Cerebellar cortex (tissue), 1 donor: ENCODE measurements at regions not wholly inside any gene's neighbourhood (a gene's known extent, or its start where the extent isn't known, plus 50 kb on each side); places are given as distances from the start of the nearest gene placed in this dataset.

Source experiments
- DNase-seq: peaks from one replicate; pipeline ENCODE4 v3.0.0-alpha.2; 2015; ENCODE audit warnings: low spot score

DNA sequence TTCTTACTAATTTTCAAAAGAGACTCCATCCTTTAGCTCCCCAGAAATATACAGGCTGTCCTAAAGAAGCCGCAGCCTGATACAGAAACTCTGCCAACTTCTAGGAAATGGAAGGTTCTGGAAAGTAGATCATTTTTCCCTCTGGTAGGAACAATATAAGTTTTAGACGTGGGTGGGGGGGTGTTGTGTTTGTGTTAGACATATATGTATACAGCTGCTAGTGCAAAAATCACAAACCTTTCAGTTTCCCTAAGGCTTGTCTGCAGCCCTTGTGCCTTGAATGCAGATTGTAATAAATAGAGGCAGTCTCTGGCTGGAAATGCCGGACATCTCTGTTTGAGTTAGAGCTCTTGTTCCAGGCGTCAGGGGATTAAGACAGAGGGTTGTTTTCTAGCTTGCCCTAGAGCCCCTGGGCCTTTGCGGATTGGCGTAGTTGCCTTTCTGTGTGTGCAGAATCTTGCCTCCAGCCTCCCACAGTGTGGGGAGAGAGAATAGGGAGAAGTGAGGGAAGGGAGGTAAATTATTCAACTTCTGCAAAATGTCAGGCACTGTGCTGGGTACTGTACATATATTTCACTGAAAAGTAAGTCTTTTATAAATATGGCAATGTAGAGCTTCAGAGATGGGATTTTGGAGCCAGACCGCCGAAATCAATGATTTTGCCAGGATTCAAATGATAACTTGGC lies 269.7 kb downstream of the PRL start:
- no peak for DNase-seq

DNA sequence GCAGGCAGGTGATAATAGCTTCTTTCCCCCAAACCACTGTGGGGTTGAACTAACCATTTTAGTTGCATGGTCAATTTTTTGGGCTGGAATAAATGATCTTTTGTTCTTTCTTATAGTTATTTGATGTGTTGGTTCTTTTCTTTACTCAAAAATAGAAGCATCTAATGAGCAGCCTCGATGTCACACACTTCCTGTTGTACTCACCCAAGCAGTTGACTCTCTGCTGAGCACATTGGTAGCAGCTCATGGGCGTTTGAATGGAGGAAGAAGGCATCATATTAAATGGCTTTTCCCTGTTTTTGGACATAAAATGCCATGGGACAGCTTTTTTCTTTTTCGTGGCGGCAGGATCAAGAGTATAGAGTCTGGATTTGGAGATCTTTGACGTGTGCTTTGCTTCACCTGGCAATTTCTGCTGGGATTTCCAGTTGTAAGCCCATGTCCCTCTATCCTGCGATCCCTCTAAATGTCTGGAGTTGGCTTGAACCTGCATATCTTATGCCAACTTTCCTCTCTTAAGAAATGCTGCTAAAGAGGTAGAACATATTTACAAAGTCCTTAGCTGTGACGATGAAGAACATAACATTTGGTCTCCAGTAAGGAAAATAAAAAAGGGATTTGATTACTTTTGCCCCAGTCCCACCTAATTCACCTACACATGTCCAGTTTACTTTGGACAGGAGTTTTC lies 268.3 kb downstream of the PRL start:
- no peak for DNase-seq

DNA sequence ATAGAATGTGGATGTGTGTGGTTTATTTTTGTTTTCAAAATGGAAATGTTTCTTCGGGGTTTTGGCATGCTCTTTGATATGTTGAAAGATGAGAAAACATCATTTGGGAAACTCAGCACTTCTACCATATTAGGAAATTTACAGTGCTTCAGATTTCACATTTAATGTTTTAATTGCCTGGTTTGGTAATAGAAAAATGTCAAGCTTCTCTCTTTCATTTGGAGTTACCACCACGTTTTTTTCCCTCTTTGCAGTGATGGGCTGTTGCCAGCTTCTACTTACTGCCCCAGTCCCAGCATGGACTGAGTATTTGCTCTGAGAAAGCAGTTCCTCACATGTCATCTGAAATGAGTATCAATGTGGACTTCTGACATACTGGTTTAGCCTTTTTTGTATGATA lies 267.7 kb downstream of the PRL start:
- DNase-seq = no peak

DNA sequence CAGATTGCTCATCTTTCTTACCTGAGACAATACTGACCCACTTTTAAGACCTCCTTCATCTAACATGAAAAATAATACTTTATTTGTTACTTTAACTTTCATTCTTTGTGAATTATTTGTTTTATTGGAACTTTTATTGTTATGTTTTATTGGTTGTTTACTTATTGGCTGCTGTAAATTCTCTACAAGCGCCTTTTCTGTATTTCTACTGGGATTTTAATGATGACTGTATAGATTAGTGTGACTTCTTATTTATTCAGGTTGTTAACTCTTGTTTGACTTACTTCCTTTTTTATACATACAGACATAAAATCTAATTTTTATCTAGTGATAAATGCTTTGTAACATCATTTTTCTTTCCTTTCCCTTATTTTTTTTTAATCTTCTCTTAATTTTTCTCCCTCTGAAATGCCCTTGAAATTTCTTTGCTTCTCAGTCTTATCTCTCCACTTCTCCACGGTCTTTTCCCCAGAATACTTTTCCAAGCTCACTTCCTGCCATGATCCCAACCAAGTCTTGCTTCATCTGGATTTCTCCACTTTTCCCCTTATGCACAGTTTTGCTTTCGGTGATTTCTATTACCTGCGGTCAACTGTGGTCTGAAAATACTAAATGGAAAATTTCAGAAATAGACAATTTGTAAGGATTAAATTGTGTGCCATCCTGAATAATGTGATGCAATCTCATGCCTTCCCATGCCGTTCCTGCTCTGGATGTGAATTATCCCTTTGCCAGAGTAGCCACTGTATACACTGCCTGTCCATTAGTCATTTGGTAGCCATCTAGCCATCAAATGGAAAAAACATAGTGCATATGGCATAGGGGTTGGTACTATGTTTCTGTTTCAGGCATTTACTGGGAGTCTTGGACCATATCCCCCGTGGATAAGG lies 265.9 kb downstream of the PRL start:
- DNase-seq = no peak

DNA sequence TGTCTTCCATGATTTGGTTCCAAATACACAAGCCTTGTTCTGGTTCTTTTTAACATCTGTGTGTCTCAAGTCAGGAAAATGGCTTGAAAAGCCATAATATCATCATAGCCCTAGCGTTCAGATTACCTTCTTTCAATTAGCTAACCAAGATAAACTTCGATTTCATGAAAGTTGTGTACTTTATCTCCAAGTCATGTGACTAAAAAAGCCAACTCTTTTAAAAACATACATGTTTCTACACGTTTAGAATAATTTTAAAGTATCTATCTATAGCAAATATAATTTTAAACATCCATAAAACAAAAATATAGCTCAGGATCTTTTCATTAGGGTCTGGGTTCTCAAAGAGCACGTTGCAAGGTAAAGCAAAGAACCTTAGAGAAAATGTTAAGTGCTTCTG lies 261.1 kb downstream of the PRL start:
- no peak for DNase-seq

DNA sequence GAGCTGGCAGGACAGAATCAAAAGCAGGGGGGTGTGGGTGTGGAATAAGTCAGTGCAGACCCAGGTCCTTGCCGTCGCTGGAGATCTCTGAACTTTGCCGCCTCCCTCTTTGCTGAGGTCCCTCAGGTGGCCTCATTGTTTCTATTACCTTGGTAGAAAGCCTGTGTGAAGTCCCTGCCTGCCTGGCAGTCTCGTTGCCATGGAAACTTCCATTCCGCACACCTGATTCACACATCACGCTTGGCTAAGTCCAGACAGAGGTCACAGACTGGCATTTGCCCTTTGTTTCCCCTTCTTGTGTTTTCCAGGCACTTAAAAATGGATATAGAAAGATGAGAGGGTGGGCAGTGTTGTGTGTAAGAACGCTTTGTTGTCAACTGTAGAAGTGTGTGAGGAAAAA lies 260.6 kb downstream of the PRL start:
- DNase-seq = no peak

DNA sequence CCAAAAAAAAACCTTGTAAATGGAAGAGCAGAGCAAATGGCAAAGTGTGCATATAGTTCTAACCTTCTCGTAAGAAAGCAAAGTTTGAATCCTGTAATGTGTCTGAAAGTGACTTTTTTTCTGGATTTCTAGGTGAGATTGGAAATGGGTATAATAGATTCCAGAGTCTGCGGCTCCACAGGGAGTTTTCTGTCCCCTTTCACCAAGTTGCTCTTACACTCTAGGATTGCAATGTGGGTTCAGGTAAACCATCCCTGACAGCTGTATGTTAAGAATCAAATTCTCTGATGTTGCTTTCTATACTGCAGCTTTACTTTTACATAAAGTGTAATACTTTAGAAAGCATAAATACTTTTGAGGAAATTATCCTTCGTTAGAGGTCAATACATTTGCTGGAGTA lies 260.1 kb downstream of the PRL start:
- DNase-seq = no peak

DNA sequence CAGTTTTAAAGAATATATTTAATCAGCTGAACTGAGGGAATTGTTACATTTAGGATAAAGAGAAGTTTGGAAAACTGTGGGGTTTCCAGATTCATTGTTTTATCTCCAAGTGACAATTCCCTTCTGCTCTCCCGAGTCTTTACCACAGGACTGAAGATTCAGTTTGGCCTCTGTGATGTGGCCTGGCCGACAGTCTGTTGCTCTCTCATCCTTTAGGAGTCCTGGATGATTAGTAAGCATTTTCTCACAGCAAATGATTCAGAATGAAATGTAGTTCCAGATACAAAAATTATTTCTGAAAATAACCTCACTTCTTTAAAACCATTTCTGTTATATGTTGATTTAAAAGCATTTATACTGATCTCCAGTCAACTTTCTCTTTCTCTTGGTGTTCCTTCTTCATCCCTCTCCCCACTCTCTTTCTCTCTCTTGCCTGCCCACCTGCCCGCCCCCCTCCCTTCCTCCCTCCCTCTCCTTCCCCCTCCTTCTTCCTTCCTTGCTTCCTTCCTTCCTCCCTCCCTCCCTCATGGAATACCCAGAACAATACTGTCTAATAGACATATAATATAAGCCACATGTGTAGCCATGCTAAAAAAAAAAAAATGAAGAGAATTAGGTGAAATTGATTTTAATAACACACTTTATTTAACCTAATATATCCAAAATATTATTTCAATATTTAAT lies 254.9 kb downstream of the PRL start:
- DNase-seq = no peak

DNA sequence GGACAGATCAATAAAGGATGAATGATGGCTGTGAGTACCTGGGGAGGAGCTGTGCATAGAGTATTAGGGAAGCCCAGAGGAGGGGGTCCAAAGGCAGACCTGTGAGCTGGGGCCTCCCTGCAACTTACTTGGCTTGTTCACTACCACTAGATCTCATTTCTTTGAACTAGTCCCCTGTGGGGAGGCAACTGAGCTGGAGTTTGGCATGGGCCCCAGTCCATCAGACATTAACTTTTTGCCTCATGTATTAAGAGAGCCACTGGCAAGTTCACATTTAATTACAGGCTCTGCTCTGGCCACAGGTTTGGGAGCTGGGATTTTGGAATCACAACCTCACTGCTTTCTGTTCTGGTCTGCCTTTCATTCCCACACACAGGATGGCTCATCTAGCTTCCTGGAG lies 254.1 kb downstream of the PRL start:
- no peak for DNase-seq

DNA sequence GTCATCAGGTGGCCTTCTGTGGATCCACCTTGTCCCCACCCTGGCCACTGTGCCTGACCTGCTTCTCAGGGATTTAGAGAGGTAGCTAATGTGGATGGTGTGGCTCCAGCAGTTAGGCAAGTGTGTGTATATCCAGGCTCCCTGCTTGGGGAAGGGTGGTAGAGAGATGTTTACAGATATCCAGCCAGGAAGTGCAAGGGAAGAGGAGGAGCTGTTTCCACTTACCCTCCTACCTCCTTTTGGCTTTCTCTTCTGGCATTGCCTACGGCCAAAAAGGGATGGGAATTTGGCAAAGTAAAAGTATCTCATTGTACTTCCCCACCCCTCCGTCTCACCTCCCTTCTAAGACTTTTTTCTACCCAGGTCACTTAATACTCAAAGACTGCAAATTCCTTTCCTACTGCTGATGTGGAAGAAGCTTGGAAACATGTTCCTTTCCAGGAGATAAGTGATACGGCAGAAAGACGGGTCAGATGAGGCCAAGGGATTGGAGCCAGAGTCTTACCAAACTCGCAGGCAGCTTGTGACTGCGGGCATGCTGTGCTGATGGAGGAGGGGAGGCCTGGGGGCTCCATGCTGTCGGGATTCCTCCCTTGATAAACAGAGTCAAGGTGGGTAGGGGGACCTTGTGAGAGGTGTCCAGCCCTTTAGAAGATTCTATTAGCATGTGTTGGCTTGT lies 253.4 kb downstream of the PRL start:
- DNase-seq = no peak

DNA sequence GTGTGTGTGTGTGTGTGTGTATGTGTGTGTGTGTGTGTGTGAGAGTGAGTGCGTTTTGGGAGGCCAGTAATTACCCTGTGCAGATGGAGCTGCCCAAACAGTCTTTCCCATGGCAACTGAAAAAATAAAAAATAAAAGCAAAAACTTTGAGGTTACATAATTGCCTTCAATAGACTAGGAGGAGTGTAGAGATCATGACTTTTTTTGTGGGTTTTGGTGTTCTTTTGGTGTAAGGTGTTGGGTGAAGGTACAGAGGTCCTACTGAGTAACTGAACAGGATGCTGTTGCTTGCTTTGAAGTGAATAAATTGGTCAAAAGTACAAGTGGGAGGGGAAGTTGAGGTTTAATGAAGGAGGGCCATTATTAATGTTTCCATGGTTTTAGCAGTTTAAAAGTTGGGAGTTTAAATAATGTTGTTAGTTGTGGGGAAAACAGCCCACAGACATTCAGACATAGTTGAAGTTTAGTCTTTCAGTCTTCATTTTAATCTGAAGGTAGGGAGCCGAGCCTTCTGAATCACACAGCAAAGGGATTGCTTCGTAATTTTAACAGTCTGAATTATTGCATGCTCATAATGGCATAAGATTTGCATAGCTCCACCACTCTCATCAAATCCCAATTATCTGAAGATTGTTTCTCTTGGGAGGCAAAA lies 251.4 kb downstream of the PRL start:
- DNase-seq = no peak

DNA sequence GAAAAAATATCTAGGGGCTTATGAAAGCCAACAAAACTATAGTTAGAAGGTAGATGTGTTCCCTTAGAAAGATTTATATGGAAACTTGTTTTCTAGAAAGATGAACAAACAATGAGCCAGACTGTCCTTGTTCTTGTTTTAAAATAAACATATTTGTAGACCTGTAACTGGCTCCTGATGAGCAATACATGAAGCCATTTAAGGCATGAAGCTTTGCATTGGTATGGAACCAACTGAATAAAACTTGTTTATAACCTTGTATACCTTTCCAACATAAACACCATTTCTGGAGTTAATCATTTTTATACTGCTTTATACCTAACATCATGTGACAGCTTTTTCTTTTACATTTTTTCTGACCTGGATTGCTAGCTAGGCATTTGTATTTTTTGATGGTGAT lies 247.8 kb downstream of the PRL start:
- no peak for DNase-seq

DNA sequence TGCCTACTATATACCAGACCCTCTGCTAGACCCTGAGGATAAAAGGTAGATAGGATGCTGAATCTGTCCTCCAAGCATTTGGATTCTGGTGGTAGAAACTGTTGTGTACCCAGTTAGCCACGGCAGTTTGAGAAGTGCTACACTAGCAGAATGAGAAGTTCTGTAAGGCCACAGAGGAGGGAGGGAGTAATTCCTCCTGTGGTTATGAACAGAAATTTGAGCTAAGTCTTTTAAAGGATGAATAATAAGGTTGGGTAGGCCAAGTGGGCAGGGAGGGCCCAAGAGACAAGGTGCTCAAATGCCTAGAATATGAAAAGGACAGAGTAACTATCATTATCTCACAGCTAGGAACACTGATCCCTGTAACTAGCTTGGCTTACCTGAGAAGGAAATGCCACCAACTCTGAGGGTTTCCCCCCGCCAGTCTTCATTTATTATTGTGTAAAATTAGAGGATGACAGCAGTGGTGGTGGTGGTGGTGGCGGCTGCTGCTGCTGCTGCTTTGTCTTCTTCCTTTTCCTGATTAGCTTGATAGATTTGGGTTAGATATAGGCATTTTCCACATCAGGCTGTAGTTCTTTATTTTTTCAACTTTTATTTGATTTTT lies 243.3 kb downstream of the PRL start:
- no peak for DNase-seq

DNA sequence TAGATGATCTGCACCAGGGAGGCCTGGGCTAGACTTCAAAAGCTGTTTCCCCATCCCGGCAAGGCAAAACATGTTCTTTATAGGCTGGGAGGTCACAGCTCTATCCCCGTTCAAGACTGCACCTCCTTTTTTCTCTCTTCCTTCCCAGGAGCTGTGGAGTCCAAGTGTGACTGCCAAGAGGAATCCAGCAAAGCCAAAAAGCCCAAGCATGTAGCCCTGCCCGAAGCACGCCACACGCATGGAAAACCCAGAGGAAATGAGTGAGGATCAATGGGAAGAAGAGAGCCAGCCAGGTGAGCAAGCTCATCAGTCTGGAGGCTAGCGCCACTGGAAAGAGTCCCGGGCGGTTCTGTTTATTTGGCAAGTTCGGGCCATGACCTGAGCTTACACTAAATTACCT lies 240.4 kb downstream of the PRL start:
- DNase-seq = no peak

DNA sequence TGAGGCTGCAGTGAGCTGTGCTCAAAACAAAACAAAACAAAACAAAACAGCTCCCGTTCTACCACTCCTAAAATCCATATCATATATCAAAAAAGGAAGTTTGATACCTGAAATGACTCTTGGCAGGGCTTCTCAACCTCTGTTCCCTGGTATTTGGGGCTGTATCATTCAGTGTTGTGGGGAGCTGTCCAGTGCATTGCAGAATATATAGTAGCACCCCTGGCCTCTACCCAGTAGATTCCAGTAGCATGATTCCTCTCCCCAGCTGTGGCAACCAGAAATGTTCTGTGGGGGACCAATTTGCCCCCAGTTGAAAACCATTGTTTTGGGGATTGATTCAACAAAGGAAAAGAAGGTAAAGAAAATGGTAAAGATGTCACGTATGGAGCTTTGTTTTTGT lies 238.9 kb downstream of the PRL start:
- DNase-seq = no peak

DNA sequence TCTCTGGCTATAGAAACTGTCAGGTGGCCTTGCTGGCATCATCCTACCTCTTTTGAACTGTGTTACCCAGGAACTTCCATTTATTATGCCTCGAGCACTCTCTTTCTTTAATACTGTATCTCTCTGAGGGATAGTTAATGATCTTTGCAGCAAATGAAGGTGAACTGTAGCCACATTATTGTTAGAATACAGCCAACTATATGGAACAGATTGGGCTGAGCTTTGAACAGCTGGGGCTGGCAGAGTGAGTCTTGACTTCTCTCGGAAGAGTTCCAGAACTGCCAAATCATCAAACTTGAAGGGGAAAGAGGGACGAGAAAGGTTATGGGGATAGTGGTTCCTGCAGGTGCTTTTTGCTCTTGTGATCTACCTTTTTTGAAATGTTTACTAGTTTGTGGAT lies 237.7 kb downstream of the PRL start:
- no peak for DNase-seq

DNA sequence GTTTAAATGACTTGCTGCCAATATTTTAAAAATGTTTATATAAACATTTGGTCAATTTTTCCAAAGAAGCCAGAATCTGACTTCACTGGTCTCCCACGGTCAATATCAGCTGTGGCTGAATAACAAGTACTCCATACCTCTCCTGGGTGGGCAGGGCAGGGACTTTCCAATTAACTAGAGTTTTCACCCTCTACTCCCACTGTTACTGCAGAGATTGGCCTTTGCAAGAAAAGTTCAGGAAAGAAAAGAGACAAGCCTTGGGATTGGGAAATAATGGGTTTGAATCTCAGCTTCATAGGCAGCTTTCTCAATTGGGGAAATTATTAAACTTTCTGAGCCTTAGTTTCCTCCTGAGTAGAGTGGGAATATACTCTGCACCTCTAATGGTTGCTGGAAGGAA lies 236.9 kb downstream of the PRL start:
- DNase-seq = no peak

DNA sequence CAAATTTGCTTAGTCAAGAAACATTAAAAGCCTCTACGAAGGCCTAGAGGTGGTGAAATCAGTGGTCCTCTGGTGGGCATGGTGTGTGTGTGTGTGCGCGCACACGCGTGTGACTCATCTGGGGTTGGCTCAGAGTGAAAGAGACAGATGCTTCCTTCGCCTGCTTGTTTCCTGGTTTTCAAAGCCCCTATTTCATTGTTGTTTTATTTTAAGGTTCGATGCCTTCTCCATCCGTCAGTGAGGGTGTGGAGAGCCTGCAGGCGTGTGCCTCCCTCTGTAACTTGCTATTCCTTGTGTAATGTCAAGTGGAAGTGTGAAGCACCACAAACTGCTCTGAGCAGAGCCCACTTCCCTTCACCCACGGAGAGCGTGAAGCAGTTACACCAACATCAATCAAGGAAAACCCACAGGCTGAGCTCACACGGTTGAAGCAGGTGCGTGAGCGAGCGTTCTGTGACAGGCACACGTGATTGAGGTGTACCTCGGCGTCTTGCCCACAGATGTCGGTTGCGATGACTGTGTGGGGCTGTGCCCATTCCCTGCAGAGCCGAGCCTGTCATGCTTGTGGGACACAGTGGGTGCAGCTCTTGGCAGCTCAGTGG lies 233.9 kb downstream of the PRL start:
- DNase-seq = no peak

DNA sequence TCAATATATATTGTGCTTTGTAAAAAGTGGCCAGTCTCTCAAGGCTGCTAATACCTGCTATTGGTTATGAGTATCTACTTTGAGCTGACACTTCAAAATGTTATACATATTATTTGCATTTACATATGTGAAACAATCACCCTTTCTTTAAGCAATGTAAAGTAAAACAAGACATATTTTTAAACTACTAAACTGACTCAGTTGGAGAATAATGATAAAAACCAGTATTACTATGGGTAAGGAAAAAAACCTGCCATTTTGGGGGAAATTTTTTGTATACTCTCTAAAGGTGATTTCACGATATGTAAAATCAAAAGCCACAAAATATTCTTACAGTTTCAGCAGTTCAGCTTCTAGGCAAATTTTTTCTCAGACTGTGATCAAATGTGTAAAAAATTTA lies 232.3 kb downstream of the PRL start:
- no peak for DNase-seq

DNA sequence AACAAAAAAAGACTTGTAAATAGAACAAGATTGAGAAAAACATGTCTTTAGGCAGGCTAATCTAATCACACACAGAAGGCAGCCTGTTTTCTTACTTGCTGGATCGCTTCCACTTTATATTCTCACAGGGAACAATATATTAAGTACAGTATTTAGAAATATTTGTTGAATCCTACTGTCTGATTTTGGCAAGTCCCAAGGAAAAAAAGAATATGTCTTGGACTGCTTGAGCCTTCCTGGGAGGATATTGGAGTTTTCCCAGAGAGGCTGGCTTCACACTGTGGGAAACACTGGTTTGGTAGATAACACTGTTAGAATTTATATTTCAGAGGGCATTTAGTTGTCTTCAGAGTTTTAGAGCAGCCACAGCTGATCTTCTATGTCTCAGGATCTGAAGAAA lies 229.7 kb downstream of the PRL start:
- DNase-seq = no peak

DNA sequence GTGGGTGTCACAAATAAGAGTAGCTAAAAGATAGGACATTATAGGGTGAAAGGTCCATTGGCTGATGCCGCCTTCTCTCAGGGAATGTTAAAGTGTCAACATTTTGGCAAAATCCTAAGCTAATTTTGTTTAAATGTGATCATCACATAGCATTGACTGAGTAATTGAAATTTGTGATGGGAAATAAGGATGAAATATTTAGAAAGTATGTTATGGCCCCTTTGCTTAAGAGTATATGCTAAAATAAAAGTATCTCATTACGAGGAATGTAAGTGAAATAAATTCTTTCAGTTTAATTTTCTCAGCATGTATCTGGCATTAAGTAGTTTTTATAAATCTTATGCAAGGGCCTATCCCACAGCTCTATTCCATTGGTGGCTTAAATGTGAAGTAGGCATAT lies 229.2 kb downstream of the PRL start:
- DNase-seq = no peak
